ENCODE measurements at regions not wholly inside any gene's neighbourhood (a gene's known extent, or its start where the extent isn't known, plus 50 kb on each side); places are given as distances from the start of the nearest gene placed in this dataset.
"Not testable (repeated sequence)": the region's sequence is repeated elsewhere in the genome, so short reads cannot be mapped to it uniquely, and the experiment has no call there.

- H3K9me3 ChIP-seq, H3K27me3 ChIP-seq, H3K9ac ChIP-seq, H3K36me3 ChIP-seq, H3K27ac ChIP-seq, H3K4me2 ChIP-seq, H3K4me1 ChIP-seq, H3K4me3 ChIP-seq, H4K20me1 ChIP-seq: not testable (repeated sequence)
These were observed 182.8 kb downstream of the TRIM43 start for GRCh38 chr2:95774322-95775192.

DNA sequence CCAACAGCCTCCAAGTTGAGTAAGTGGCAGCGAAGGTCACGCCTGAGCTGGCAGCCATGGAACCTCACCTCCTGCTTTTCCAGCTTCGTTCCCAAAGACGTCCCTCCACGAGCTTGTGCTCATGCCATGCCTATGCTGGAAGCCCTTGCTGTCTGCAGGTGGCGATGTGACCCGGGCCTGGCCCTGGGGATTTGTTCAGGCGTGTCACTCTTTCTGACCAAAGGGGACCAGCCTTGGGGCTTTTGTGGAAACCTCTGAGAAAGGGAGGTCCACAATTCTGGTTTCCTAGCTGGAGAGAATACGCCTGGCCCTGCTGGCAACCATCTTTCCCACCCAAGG is 183.4 kb downstream of the TRIM43 start:
- H3K27ac ChIP-seq, H4K20me1 ChIP-seq, H3K36me3 ChIP-seq, H3K4me2 ChIP-seq, H3K9me3 ChIP-seq, H3K9ac ChIP-seq, H3K4me1 ChIP-seq, H3K27me3 ChIP-seq, H3K4me3 ChIP-seq: not testable (repeated sequence)
